B cell (primary cell): ENCODE measurements at regions not wholly inside any gene's neighbourhood (a gene's known extent, or its start where the extent isn't known, plus 50 kb on each side); places are given as distances from the start of the nearest gene placed in this dataset.

Experiments used
- ATAC-seq: fragments of 200-7000 bp; cut with Tn5 transposase; one replicate; pipeline ENCODE4 v1.10.0; 2021; ENCODE audit warnings: low read depth, mild to moderate bottlenecking, moderate number of reproducible peaks, moderate library complexity
- CTCF ChIA-PET: fragments of 350-600 bp; sonication (Branson Sonifier 250); formaldehyde crosslinking; loops from one replicate; lab custom pipeline; 2021; ENCODE audit warnings: antibody characterized with exemption, inconsistent platforms; lab: Charles Lee
- POLR2A ChIA-PET: fragments of 350-600 bp; sonication (Branson Sonifier 250); formaldehyde crosslinking; loops from one replicate; lab custom pipeline; 2021; ENCODE audit warnings: antibody characterized with exemption; lab: Charles Lee
- DNase-seq: peaks from one replicate; pipeline ENCODE4 v3.0.0; 2013
- H2AFZ ChIP-seq: 2 replicates; pipeline ENCODE4 v1.6.1; 2012; ENCODE audit warnings: mild to moderate bottlenecking, low read depth, low read length; ENCODE audit not compliant: insufficient read depth, poor library complexity, severe bottlenecking
- H3K27ac ChIP-seq, 2 donors: 1 replicate in 1 of 2; 2 replicates in 1 of 2; pipeline ENCODE4 v1.5.1; 2012 to 2013; ENCODE audit warnings: low read length in 2 of 2, mild to moderate bottlenecking in 2 of 2, moderate library complexity in 1 of 2
- H3K27me3 ChIP-seq, 4 experiments: fragments of 200-600 bp in 1 of 4; sonication (generic) in 1 of 4; replicated peaks in 1 of 4; 1 replicate in 2 of 4; 2 replicates in 2 of 4; pipeline versions ENCODE4 v1.6.1 to v1.7.0; 2013 to 2016; ENCODE audit warnings: low read length in 3 of 4, mild to moderate bottlenecking in 2 of 4, mixed read lengths in 1 of 4, moderate library complexity in 1 of 4; ENCODE audit not compliant: insufficient read depth in 4 of 4, control insufficient read depth in 3 of 4; ENCODE audit errors: control extremely low read depth in 1 of 4
- H3K36me3 ChIP-seq, 2 experiments: replicated peaks in 1 of 2; 1 replicate in 1 of 2; 2 replicates in 1 of 2; pipeline versions ENCODE4 v1.6.1 to v1.7.1; 2013; ENCODE audit warnings: low read length in 1 of 2; ENCODE audit not compliant: insufficient read depth in 2 of 2, control insufficient read depth in 1 of 2; ENCODE audit errors: control extremely low read depth in 1 of 2, extremely low read depth in 1 of 2
- H3K4me1 ChIP-seq, 2 donors: fragments of 200-600 bp in 1 of 2; sonication (generic) in 1 of 2; 1 replicate in 1 of 2; 2 replicates in 1 of 2; pipeline versions ENCODE4 v1.5.1 to v1.6.1; 2013 to 2017; ENCODE audit warnings: low read length in 2 of 2; ENCODE audit not compliant: control insufficient read depth in 2 of 2, insufficient read depth in 2 of 2
- H3K4me2 ChIP-seq: replicated peaks from 2 replicates; pipeline ENCODE3; 2012; ENCODE audit warnings: mild to moderate bottlenecking, low read depth, low read length; ENCODE audit not compliant: poor library complexity, severe bottlenecking
- H3K4me3 ChIP-seq, 5 experiments: fragments of 200-600 bp in 1 of 5; sonication (generic) in 1 of 5; 1 replicate in 3 of 5; 2 replicates in 2 of 5; pipeline versions ENCODE4 v1.5.1 to v1.7.0; 2011 to 2016; ENCODE audit warnings: low read length in 4 of 5, mild to moderate bottlenecking in 4 of 5, low read depth in 2 of 5, control low read depth in 1 of 5, moderate library complexity in 1 of 5; ENCODE audit not compliant: insufficient read depth in 1 of 5; ENCODE audit errors: control extremely low read depth in 1 of 5, extremely low read depth in 1 of 5
- H3K79me2 ChIP-seq: fragments of 200-600 bp; sonication (generic); one replicate; pipeline ENCODE4 v1.6.0; 2016; ENCODE audit warnings: low read length; ENCODE audit not compliant: control insufficient read depth, insufficient read depth
- H3K9ac ChIP-seq: fragments of 200-600 bp; sonication (generic); 2 replicates; pipeline ENCODE4 v1.6.1; 2017; ENCODE audit warnings: mild to moderate bottlenecking, low read length, moderate library complexity
- H3K9me3 ChIP-seq, 3 donors: one replicate each; pipeline versions ENCODE4 v1.6.1 to v1.7.1; 2013; ENCODE audit warnings: low read length in 2 of 3; ENCODE audit not compliant: control insufficient read depth in 2 of 3, insufficient read depth in 1 of 3; ENCODE audit errors: control extremely low read depth in 1 of 3
- H4K20me1 ChIP-seq: 2 replicates; pipeline ENCODE4 v1.6.0; 2012; ENCODE audit warnings: mild to moderate bottlenecking, low read length; ENCODE audit not compliant: insufficient read depth, control insufficient read depth, poor library complexity, severe bottlenecking
- H3K27ac Mint-ChIP-seq: one replicate; pipeline ENCODE4 v1.8.0; 2021; ENCODE audit warnings: mixed read lengths
- H3K27me3 Mint-ChIP-seq: one replicate; pipeline ENCODE4 v1.8.0; 2021; ENCODE audit warnings: mixed read lengths
- H3K4me1 Mint-ChIP-seq: one replicate; pipeline ENCODE4 v1.8.0; 2021; ENCODE audit warnings: mixed read lengths
- H3K4me3 Mint-ChIP-seq: one replicate; pipeline ENCODE4 v1.8.0; 2021; ENCODE audit warnings: mixed read lengths
- H3K9me3 Mint-ChIP-seq: one replicate; pipeline ENCODE4 v1.8.0; 2022; ENCODE audit warnings: mixed read lengths; ENCODE audit not compliant: insufficient read depth
- EZH2 ChIP-seq: IDR thresholded peaks from 2 replicates; pipeline ENCODE4 v1.6.1; 2012; ENCODE audit warnings: borderline replicate concordance, low read depth, mild to moderate bottlenecking, moderate library complexity, low read length; ENCODE audit not compliant: insufficient read depth, poor library complexity, severe bottlenecking
- WGBS: methylation state at CpG from one replicate; pipeline ENCODE4 v1.1.5; 2013; ENCODE audit warnings: missing lambda C conversion rate; ENCODE audit not compliant: insufficient coverage; 5-methylcytosine and 5-hydroxymethylcytosine counted together
- intact Hi-C: fragments of 100-400 bp; cut with micrococcal nuclease; formaldehyde crosslinking; loops from one replicate; pipeline ENCODE4 v1.10.0; 2022
- TF ChIP-seq, protein P1 (sequence below): fragments of 200-600 bp; IDR thresholded peaks from one replicate; pipeline ENCODE4 v1.8.0; 2022; ENCODE audit warnings: antibody characterized with exemption, mild to moderate bottlenecking

DNA sequence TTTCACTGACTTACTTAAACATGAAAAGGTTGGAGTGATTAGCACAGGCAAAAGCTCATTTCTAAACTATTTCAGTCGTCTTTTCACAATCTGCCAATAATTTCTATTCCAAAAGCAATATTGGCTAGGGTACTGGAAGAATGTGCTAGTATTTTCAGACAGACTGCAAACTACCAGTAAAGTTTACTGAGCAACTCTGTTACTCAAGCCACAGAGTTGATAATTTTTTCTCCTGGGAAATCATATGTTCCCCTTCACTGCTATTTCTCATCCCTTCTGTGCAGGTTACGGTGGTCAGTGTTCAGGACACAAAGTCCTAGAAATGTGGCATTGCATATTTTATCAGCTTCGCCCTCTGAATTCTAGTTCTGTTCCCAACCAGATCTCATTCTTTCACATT is 343.3 kb upstream of the TNC start:
- peaks cover 10% of the 10 kb centered on the region for H3K27me3 Mint-ChIP-seq
- H3K9me3 Mint-ChIP-seq: no peaks in the 10 kb centered on the region
- no peak overlapping the region for H2AFZ ChIP-seq
- no peak overlapping the region for H3K4me2 ChIP-seq
- no peak for ATAC-seq
- H3K79me2 ChIP-seq: no peaks in the 10 kb centered on the region
- WGBS: no CpG with 5 or more reads among the region's 3 CpGs
- intact Hi-C loops: no loop called here
- no peak overlapping the region for H3K27ac ChIP-seq
- CTCF ChIA-PET: no interaction called here
- H3K27ac Mint-ChIP-seq: no peak overlapping the region
- H3K9me3 ChIP-seq: no peaks in the 10 kb centered on the region
- no peak overlapping the region for H3K4me3 Mint-ChIP-seq
- no peaks in the 10 kb centered on the region for H4K20me1 ChIP-seq
- DNase-seq: no peak
- no peak overlapping the region for H3K4me3 ChIP-seq
- H3K4me1 ChIP-seq: no peaks in the 10 kb centered on the region
- POLR2A ChIA-PET: no interaction called here
- H3K27me3 ChIP-seq: no peaks in the 10 kb centered on the region
- H3K36me3 ChIP-seq: no peaks in the 10 kb centered on the region
- H3K4me1 Mint-ChIP-seq: no peaks in the 10 kb centered on the region
- no peak for TF ChIP-seq EZH2
- TF ChIP-seq, protein P1, sequence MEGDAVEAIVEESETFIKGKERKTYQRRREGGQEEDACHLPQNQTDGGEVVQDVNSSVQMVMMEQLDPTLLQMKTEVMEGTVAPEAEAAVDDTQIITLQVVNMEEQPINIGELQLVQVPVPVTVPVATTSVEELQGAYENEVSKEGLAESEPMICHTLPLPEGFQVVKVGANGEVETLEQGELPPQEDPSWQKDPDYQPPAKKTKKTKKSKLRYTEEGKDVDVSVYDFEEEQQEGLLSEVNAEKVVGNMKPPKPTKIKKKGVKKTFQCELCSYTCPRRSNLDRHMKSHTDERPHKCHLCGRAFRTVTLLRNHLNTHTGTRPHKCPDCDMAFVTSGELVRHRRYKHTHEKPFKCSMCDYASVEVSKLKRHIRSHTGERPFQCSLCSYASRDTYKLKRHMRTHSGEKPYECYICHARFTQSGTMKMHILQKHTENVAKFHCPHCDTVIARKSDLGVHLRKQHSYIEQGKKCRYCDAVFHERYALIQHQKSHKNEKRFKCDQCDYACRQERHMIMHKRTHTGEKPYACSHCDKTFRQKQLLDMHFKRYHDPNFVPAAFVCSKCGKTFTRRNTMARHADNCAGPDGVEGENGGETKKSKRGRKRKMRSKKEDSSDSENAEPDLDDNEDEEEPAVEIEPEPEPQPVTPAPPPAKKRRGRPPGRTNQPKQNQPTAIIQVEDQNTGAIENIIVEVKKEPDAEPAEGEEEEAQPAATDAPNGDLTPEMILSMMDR: no peak
- no peak overlapping the region for H3K9ac ChIP-seq

DNA sequence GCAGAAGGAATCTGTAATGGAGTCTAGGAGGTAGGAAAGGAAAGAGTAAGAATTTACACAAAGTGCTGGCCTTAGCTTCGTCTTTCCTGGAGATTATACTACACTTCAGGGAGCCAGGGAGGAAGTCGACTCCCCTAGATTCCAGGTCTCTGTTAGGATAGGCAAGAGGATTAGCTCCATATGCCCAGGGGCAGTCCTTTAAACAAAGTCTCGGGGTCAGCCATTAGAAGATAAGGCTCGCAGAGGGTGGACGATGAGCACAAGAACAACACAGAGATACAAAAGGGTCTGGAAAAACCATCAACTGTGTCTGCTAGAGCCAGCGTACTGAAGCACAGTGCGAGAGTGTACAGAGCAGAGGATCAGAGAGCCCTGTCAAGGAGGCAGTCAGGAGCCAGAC is 344.7 kb upstream of the TNC start:
- WGBS: 91% methylated on average over 7 of the region's 7 CpGs
- CTCF ChIA-PET: no interaction called here
- POLR2A ChIA-PET: no interaction called here
- Histone ChIP-seq H2AFZ (no peak overlapping the region), H3K36me3 (no peaks in the 10 kb centered on the region), H3K4me1 (no peaks in the 10 kb centered on the region), H3K9ac (no peak overlapping the region), H3K27me3 (no peaks in the 10 kb centered on the region), H3K4me2 (no peak overlapping the region), H3K27ac (no peak overlapping the region), H3K4me3 (no peak overlapping the region), H3K9me3 (no peaks in the 10 kb centered on the region), H3K79me2 (no peaks in the 10 kb centered on the region), H4K20me1 (no peaks in the 10 kb centered on the region)
- Mint-ChIP-seq H3K27me3 (peaks cover 3% of the 10 kb centered on the region), H3K4me1 (no peaks in the 10 kb centered on the region), H3K4me3 (no peak overlapping the region), H3K9me3 (no peaks in the 10 kb centered on the region), H3K27ac (no peak overlapping the region)
- TF ChIP-seq, protein P1: no peak
- DNase-seq (no peak), ATAC-seq (no peak)
- intact Hi-C loops: no loop called here
